NCI-H146 (cell line): ENCODE measurements at regions not wholly inside any gene's neighbourhood (a gene's known extent, or its start where the extent isn't known, plus 50 kb on each side); places are given as distances from the start of the nearest gene placed in this dataset.
"Not testable (repeated sequence)": the region's sequence is repeated elsewhere in the genome, so short reads cannot be mapped to it uniquely, and the experiment has no call there.

Experiments
- DNase-seq: peaks from one replicate; lab custom pipeline; 2025; lab: John Stamatoyannopoulos, UW

- DNase-seq: peak; percentile 26
These were observed 424.4 kb upstream of the NFIA start for GRCh38 chr1:60657926-60658325.

GRCh38 chr1:60655679-60656355 is 426.5 kb upstream of the NFIA start:
- peak; percentile 21 for DNase-seq

- peak; percentile 31 for DNase-seq
These were observed 442.3 kb upstream of the NFIA start for GRCh38 chr1:60640033-60640551.

- no peak for DNase-seq
These were observed 443.1 kb upstream of the NFIA start for GRCh38 chr1:60639287-60639686.

- DNase-seq: peak; percentile 0
These were observed 444.7 kb upstream of the NFIA start for GRCh38 chr1:60637651-60638050.

- no peak for DNase-seq
These were observed 445.4 kb upstream of the NFIA start for GRCh38 chr1:60636946-60637345.

- no peak for DNase-seq
These were observed 448.3 kb upstream of the NFIA start for GRCh38 chr1:60634106-60634505.

GRCh38 chr1:60622486-60622885 is 459.9 kb upstream of the NFIA start:
- DNase-seq: no peak

- peak; percentile 88 for DNase-seq
These were observed 461.0 kb upstream of the NFIA start for GRCh38 chr1:60621368-60621851.

- DNase-seq: no peak
These were observed 462.3 kb upstream of the NFIA start for GRCh38 chr1:60620087-60620486.

- no peak for DNase-seq
These were observed 462.8 kb upstream of the NFIA start for GRCh38 chr1:60619581-60619980.

- no peak for DNase-seq
These were observed 466.7 kb upstream of the NFIA start for GRCh38 chr1:60615666-60616065.

GRCh38 chr1:60612790-60613189 is 469.6 kb upstream of the NFIA start:
- DNase-seq: no peak

GRCh38 chr1:60606921-60607320 is 475.4 kb upstream of the NFIA start:
- not testable (repeated sequence) for DNase-seq

GRCh38 chr1:60600532-60600931 is 481.8 kb upstream of the NFIA start:
- no peak for DNase-seq

- DNase-seq: no peak
These were observed 482.8 kb upstream of the NFIA start for GRCh38 chr1:60599574-60599973.

GRCh38 chr1:60598041-60598910 is 484.1 kb upstream of the NFIA start:
- no peak for DNase-seq

- no peak for DNase-seq
These were observed 485.3 kb upstream of the NFIA start for GRCh38 chr1:60596791-60597750.

- DNase-seq: no peak
These were observed 490.8 kb upstream of the NFIA start for GRCh38 chr1:60591583-60591982.

GRCh38 chr1:60589916-60590315 is 492.4 kb upstream of the NFIA start:
- no peak for DNase-seq

GRCh38 chr1:60589046-60589748 is 493.2 kb upstream of the NFIA start:
- DNase-seq: no peak
